Activated CD4-positive, alpha-beta T cell treated with anti-CD3 and anti-CD28 coated beads, Interleukin-2, Interleukin-4, amounts not matched to agents 100 ng/mL and 50 ng/mL, durations not matched to agents 16 hours and 8 hours (primary cell): ENCODE measurements at regions not wholly inside any gene's neighbourhood (a gene's known extent, or its start where the extent isn't known, plus 50 kb on each side); places are given as distances from the start of the nearest gene placed in this dataset.

Experiments used
- DNase-seq: peaks from one replicate; pipeline ENCODE4 v3.0.0-alpha.2; 2020; ENCODE audit warnings: low spot score

DNA sequence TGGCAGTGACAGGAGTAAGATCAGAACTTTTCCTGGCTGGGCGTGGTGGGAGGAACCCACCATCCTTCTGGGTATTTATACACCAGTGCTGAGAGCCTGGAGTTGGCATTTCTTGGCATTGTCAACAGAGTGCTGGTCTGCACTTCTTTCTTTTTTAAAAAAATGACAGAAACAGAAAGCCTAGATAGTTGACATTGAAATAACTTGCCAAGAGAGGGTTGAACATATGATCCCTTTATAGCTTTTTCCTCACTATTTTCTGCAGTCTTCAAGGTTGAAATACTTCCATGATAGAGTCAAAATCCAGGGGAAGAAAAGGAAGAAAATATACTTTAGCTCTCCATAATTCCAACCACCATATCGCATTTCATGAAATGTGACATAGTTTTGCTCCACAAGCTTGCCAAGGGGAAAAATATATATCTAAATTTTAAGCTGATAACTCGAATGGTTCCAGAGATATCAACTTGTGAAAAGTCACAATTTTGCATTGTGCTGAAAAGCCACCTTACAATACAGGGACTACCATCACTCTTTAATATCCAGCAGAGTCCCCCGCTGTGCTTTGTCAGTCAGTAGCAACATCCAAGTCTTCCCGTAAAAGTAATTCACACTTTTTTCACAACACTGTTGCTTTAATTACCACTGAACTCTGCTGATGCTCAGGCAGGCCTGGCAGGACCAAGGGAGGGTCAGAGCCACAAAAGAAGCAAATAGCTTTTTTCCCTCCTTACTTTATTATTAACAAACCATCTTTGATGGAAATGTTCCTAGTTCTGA, 764.9 kb upstream of the FANCL start:
- DNase-seq, result no peak

DNA sequence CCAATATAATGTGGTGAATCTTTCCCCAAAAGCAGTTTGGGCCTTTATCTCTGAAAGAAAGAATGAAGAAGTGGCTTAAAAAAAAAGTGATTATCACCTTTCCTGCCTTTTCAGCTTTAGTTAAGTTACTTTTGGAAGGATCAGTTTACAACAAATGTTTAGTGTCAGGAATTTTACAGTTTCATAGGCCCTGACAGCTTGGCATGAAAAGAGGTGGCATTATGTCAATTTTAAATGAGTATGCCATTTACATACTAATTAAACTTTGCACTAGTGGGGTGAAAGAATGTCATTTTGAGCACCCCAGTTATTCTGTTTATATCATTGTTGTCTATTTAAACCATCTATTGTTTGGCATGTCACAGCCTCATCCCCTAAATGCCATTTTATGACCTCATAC, 763.5 kb upstream of the FANCL start:
- no peak for DNase-seq

DNA sequence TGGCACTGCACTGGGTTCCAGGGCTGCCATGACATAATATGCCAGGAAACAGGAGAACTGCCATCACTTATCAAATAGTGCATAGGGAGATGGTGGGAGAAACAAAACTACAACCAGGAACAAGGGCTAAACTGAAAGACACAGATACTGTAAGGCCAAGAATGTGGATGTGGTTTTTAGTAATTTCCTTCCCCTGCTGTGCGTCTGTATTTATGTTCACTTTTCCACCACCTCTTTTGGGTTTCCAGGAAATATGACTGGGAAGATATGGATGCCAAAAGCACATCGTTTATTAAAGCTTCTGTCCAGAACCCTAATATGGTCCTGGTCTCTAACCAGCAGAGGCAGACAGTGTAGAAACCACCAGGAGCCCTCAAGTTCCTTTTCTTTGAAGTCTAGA, 759.7 kb upstream of the FANCL start:
- no peak for DNase-seq

DNA sequence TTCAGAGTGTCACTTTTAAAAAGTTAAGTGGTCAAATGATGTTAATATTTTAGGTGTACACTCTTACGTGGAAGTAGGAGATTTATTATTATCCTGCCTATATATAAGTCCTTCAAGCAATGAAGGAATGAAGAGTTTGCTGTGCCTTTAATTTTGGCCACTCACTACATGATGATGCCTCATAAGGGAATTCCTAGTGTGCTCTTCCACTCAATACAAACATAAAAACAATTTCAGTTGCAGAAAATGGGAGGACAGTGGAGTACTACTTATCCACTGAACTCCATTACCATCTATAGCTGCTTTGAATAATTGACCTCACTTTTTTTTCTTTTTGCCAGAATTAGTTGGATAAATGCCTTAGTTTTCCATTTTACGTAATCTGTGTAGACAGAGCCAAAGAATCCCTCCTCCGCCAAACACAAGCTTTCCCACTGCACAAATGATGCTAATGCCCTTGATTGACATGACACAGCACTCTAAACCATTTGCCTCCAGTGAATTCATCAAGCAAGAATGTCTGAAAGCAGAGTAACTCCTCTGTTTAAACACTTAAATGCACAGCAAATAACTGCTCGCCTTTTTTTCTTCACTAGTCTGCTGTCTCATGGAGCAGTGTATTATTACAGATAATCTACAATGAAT, 751.1 kb upstream of the FANCL start:
- no peak for DNase-seq

DNA sequence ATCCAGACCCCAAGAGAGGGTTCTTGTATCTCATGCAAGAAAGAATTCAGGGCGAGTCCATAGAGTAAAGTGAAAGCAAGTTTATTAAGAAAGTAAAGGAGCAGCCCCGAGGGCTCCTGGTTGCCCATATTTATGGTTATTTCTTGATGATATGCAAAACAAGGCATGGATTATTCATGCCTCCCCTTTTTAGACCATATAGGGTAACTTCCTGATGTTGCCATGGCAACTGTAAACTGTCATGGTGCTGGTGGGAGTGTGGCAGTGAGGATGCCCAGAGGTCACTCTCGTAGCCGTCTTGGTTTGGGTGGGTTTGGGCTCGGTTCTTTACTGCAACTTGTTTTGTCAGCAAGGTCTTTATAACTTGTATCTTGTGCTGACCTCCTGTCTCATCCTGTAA, 750.2 kb upstream of the FANCL start:
- no peak for DNase-seq

DNA sequence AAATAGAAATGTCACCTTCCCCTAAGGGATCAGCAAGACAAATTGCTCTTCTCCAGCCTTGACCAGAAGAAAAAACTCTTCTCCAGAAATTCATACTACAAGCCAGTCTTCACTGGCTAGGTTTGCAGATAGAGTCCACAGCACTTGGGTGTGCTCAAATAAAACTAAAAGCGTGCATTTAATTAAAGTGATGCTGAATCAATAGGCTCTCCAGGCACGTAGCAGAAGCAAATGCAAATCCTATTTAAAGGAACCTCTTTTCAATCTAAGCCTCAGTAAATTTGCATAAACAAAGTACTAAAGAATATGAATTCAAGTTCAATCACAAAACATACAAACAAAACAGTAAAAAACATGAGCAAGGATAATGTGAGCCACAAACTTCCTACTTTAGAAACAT, 744.4 kb upstream of the FANCL start:
- no peak for DNase-seq

DNA sequence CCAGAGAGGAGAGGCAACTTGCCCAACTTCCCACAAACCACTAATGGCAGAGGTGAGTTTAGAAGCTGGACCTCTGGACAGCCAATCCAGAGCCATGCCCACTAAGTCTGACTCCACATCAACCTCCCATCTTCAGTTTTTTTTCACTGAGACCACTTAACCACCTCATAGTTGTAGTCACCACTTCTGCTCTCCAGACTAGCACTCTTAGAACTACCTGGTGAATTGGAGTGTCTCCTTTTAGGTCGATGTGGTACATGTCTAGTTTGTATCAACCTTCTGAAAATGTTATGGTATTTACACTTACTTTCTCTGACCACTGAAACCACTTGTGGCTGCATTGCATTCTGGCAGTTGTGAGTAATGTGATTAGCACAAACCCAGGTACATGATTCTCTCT, 743.6 kb upstream of the FANCL start:
- DNase-seq, result no peak

DNA sequence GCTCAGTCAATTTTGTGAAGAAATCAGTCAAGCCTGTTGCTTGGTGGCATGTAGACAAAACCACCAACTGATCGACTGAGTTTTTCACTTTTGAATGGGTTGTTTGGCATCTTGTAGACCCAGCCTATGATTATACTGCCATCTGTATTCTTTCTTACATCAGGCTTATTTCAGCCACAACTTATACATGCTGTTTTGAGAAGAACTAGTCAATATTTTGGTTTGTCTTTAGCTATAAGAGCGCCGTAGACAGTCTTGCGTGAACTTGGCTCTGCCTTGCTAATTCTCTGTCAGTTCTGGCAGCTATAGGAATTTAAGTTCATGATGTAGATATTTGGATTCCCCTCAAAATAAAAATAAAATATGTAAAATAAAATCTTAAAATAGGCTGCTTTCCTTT, 742.0 kb upstream of the FANCL start:
- no peak for DNase-seq

DNA sequence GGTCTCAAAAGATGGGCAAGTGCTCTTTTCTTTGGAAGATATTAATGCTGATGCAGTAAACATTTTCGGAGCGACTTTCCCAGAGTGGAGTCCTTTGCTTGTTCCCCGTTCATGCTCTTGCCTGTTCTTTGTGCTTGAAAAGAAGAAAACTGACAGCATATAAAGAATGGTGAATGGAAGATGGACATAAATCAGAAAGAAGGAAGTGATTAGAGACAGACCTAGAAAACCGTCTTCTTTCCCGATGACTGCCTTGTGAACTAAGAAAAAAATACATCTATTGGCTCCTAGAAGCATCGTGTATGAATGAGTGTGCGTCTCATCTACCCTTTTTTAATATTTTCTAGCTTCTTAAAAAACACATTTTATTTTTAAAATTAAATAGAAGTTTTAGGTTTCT, 740.1 kb upstream of the FANCL start:
- no peak for DNase-seq

DNA sequence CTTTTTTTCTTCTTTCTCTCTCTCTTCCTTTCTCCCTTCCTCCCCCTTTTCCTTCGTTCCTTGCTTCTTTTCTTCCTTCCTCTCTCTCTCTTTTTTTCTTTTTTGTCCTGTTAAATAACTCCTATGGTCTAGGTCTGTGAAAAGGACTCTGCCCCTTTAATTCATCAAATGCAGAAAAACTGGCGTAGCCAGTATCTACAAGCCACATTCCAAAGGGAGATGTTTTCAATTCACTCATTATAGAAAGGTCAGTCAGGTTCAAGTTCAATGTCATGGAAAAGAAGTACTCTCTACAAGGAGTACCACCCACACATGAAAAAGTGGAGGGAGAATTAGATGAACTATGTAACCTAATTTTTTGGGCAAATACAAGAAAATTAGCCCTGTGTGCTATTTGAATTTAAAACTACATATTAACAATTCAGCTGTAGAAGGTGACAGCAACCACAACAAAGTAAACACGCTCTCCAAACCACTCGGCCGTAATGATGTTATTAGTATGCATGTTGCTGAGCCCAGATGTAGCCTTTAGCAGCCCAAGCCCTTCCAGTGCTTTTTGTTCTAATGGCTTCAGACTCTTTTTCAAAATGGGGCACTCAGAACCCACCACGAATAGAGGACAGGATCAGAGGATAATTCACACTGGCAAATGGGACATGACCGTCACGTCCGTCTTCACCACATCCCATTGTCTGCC, 735.4 kb upstream of the FANCL start:
- DNase-seq, result no peak

DNA sequence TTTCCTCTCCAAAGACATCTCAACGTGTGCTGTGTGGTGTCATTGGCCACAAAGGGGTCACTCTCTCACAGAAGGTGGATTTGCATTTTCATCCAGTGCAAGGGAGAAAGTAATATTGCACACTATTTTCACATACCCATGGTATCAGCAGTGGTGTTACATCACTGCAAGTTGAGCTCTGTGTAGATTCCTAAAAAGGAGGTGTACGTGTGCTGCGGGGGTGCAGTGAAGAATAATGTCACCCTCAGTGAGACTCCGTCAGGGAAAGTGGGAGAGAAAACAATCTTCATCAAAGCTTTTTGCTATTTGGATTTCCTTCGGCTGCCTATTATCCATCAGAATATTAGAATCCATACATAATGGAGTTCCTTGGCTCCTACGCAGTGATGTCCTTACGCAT, 733.8 kb upstream of the FANCL start:
- no peak for DNase-seq

DNA sequence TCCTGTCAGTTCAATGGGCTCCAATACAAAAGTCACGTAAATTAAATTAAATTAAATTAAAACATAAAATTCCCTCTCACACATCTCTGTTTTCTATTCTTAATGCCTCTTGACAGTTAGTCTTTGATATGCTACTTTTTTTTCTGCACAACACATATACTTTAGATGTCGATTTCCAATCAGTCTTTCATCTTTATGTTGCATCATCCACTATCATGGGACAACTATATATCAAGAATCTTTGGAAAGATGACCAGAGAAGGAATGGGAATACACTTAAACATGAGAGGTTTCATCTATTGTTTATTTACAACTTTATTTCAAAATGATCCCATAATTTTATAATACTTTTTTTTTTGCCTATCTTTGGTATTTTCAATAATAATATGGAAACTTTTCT, 733.3 kb upstream of the FANCL start:
- DNase-seq, result no peak

DNA sequence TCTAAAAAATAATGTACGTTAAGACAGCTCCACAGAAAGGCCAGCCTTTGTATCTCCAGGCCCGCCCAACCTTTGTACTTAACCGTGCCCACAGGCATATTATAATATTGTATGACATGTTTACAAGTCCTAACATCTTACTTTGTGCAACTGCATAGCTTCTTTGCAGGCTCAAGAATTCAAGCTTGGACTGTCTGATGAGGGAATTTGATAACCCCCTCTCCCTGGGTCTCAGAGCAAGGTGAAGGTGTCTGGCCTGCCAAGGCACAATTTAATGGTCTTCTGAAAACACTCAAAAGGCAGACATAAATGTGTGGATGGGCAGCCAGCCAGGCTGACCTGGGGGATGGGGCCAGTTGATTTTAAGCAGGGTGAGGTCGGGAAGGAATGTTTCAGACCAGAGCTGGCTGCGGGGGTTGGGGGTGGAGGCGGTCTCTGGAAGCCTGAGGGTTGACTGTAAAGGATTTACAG, 732.7 kb upstream of the FANCL start:
- no peak for DNase-seq

DNA sequence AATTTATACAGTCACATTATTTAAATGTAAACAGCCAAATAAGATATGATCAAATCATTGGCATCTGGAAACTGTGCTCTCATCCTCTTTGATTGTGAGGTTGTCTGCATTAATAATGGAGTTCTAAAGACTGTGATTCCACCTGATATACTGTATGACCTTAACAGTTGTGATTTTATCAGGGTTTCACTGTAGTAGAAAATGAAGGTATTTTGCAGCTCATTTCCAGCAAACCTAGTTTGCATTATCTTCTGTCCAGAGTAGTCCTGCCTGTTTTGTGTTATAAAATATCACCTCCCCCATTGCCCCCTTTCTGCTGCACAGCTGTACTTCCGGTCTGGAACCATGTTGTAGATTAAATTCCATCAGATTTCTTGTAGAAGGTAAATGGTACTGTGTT, 731.6 kb upstream of the FANCL start:
- no peak for DNase-seq

DNA sequence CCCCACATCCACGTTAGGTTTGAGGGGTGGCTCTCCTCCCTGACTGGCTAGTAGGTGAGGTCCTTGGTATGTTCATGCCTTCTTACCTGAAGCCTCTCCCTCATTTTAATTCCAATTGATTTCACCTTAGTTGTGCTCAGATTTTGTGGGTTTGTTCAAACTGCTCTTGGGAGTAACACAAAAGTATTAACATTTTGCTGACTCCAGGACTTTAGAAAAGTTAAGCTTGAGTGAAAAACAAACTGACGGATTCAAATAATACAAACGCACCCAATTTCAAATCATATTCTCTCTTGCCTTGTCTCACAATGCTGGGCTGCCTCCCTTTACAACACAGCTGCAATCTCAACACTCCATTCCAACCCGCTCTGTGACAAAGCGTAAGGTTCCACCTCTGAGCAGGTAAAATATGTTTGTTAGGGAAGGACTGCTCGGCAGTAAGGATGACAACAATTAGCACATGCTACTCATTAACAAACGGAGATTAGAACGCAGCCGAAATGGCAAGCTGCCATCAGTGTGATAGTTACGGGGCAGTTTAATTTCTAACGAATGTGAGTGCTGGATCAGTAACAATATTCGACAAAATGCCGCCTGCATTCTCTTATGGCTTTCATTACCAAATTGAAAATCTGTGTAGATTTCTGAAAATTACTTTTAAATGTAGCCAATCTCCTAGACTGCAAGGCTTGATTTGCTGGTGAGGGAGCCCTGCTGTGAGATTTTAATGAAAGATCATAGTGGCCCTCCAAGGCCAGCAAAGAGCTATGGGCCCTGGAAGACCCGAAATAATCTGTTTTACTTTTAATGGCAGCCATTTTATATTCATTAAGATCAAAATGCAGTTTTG, 730.6 kb upstream of the FANCL start:
- no peak for DNase-seq

DNA sequence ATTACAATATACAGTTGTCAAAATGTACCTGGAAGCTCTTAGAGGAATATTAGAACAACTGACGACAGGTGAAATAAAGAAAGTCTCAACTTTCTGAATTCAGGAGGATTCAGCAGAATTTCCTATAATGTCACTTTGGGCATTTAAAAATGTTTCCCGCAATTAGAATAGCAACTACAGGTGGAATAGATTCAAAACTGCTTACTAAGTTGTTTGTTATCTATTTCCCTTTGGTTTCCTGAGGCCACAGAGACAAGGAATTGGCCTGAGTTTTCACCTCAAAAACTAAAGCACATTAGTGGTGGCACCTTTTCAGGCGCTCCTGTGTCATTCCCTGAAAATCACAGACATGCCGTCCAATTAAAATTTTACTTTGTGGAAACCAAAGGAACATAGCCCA, 729.2 kb upstream of the FANCL start:
- no peak for DNase-seq

DNA sequence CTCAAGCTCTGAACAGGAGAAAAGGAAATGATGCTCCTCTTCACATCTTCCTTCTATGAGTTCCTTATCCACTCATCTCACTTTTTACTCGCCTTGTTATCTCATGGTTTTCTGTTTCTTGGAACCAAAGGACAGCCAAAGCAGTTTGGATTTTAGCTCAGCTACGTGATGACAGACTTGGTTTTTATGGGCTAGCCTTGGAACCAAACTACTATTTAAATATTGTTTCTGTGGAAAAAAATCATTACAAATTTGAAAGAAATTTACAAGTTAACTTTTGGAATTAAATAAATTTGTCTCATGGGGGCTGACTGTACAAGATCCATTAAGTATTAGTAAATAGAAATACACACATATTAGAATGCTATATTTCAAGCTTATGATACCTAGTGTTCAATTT, 727.8 kb upstream of the FANCL start:
- no peak for DNase-seq

DNA sequence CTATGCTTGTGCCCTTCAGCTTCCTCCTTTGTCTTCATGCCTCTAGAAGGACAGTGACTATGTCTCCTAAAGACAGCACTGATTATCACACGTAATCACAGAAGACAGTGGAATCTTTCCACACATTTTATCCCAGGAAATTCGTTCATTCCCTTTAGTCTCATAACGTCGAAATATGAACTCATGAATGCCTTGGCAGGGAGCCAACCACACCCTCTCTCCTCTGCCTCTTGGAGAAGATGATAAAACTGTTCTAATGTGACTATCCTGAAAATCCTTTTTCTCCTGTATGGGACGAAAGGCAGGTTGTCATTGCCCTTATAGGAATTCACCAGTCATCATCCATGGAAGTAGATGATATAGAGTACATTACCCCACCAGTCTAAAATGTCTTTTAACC, 726.6 kb upstream of the FANCL start:
- DNase-seq, result no peak

DNA sequence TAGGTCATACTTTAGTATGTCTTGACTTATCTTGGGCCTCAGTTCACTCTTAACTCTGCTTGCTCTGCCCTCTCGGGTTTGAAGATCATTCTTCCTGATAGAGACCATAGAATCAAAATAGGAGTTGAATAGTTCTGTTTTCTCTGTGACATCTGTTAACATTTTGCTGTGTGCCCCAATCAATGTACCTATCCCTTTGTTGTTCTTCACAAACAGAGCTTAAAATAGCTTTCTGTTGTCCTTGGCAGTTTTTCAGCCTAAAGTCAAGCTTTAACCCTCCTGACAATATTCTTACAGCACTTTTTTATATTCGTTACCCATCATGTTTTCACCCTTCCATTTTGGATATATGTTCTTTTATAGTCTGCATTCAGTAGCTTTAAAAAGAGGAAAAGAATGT, 724.5 kb upstream of the FANCL start:
- DNase-seq, result no peak

DNA sequence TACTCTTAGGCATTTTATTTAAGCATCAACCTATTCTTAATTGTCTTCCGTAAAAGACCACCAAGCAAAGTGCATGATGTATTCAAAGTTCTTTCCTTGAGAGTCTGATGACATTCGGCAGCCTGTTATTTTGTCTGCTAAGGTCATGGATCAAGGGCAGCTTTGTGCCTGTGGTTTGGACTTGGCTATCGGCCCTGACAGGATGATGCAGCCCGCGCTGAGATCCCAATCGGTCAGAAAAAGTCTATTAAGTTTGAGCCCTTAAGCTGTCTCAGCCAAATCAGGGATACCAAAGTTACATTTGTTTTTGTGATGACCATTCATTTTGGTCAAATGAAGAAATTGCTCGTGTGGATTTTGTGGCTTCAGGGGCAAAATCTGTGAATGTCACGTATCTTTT, 718.9 kb upstream of the FANCL start:
- DNase-seq, result no peak

DNA sequence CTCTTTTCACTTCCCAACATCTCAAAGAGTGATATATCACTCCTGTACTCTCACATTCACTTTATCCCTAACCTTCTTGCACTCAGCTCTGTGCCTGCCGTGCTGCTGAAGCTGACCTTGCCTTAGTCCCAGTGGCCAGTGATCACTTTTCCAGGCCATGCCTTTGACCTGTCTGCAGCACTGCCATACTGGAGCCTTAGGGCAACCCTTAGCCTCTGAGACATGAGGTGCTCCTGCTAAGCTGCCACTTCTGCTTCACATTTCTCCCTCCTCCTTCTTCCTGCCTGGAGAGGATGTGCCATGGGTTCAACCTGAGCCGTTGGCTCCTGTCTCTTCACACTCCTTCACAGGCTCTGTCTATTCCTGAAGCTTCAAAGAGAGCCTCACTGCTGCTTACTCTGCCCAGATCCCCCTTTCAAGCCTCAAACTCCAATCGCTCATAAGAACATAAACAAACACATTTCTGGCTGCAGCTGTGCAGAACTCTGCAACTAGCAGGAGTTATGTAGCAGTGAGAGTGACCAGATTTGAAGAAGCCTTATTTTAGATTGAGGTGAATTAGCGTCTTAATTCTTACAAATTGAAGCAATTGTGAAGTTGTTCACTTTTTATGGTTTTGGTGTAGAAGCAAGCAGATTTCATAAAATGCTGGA, 716.2 kb upstream of the FANCL start:
- DNase-seq, result no peak

DNA sequence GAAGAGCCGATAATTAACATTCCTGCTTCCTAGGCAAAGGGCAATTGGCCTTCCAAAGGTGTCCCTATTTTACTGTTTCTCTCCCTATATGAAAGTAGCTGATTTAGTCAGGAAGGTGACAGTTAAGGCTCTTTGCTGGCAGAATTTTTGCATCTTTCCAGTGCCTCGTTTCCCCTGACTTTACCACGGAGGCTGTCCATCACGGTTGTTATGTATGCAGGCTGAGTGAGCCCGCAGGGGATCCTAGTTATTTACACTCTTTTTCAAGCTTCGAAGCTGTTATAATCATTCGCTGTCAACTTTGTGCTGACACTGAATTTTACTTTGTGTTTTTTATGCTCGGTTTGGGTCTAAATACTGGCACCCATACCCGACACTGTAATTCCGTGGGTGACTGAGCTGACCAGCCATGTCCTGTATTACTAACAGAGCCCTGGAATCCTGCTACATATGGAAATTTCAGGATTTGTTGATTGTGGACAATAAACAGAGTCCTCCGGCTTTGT, 713.8 kb upstream of the FANCL start:
- no peak for DNase-seq
